Upper lobe of left lung (tissue), 4 donors: ENCODE measurements at regions not wholly inside any gene's neighbourhood (a gene's known extent, or its start where the extent isn't known, plus 50 kb on each side); places are given as distances from the start of the nearest gene placed in this dataset.

ENCODE experiments used
- CTCF ChIP-seq, 6 experiments: fragments of 450-650 bp in 4 of 6; fragments of 200-600 bp in 2 of 6; sonication (generic) in 2 of 6; IDR thresholded peaks; one replicate each; pipeline ENCODE4 v1.5.1; 2016 to 2019; ENCODE audit warnings: antibody characterized with exemption in 6 of 6
- EP300 ChIP-seq, 4 donors: sonication (generic); formaldehyde crosslinking; IDR thresholded peaks; one replicate each; pipeline ENCODE4 v1.5.1; 2017; ENCODE audit warnings: antibody characterized with exemption in 4 of 4, control low read depth in 2 of 4
- POLR2A ChIP-seq, 4 donors: fragments of 450-650 bp; IDR thresholded peaks; one replicate each; pipeline ENCODE4 v1.5.1; 2016 to 2017; ENCODE audit warnings: antibody characterized with exemption in 4 of 4, mild to moderate bottlenecking in 2 of 4
- POLR2AphosphoS5 ChIP-seq, 2 donors: sonication (generic); formaldehyde crosslinking; IDR thresholded peaks; one replicate each; pipeline ENCODE4 v1.5.1; 2017; ENCODE audit warnings: antibody characterized with exemption in 2 of 2

GRCh38 chr3:145427355-145427754 is 733.6 kb downstream of the PLOD2 start:
- TF ChIP-seq CTCF (IDR thresholded peaks at IDR 0.05), result no peak
- TF ChIP-seq POLR2A (IDR thresholded peaks at IDR 0.05), result no peak
- no peak for TF ChIP-seq POLR2AphosphoS5 (IDR thresholded peaks at IDR 0.05)
- TF ChIP-seq EP300 (IDR thresholded peaks at IDR 0.05), result no peak
